MM.1S (cell line): ENCODE measurements at regions not wholly inside any gene's neighbourhood (a gene's known extent, or its start where the extent isn't known, plus 50 kb on each side); places are given as distances from the start of the nearest gene placed in this dataset.

ENCODE experiments used
- DNase-seq: peaks from one replicate; pipeline ENCODE4 v3.0.0-alpha.2; 2015
- H2AFZ ChIP-seq: fragments of 300-600 bp; sonication (generic); 2 replicates; pipeline ENCODE4 v1.6.0; 2016; ENCODE audit warnings: antibody characterized with exemption, low read length
- H3F3A ChIP-seq: fragments of 300-600 bp; sonication (generic); 2 replicates; pipeline ENCODE4 v1.6.1; 2016; ENCODE audit warnings: mild to moderate bottlenecking, antibody characterized with exemption, low read length, moderate library complexity, mixed read lengths; ENCODE audit not compliant: insufficient read depth
- H3K27ac ChIP-seq: fragments of 300-600 bp; sonication (generic); 2 replicates; pipeline ENCODE4 v1.5.1; 2016; ENCODE audit warnings: mild to moderate bottlenecking, low read length
- H3K27me3 ChIP-seq: fragments of 300-600 bp; sonication (generic); replicated peaks from 2 replicates; pipeline ENCODE4 v1.6.0; 2016; ENCODE audit warnings: low read length; ENCODE audit not compliant: insufficient read depth
- H3K36me3 ChIP-seq: fragments of 300-600 bp; sonication (generic); replicated peaks from 2 replicates; pipeline ENCODE4 v1.6.1; 2016; ENCODE audit warnings: mild to moderate bottlenecking, low read length, mixed read lengths; ENCODE audit not compliant: insufficient read depth
- H3K4me1 ChIP-seq: fragments of 300-600 bp; sonication (generic); 2 replicates; pipeline ENCODE4 v1.6.1; 2016; ENCODE audit warnings: low read length, mixed read lengths
- H3K4me2 ChIP-seq: fragments of 300-600 bp; sonication (generic); 2 replicates; pipeline ENCODE4 v1.6.0; 2016; ENCODE audit warnings: low read depth, low read length
- H3K4me3 ChIP-seq: fragments of 300-600 bp; sonication (generic); 2 replicates; pipeline ENCODE4 v1.5.1; 2016; ENCODE audit warnings: low read length, mixed read lengths
- H3K79me2 ChIP-seq: fragments of 300-600 bp; sonication (generic); 2 replicates; pipeline ENCODE4 v1.6.1; 2016; ENCODE audit warnings: mixed run types, low read length, mixed read lengths
- H3K9ac ChIP-seq: fragments of 300-600 bp; sonication (generic); 2 replicates; pipeline ENCODE4 v1.6.1; 2016; ENCODE audit warnings: low read length, mixed read lengths
- H3K9me2 ChIP-seq: fragments of 300-600 bp; sonication (generic); replicated peaks from 2 replicates; pipeline ENCODE4 v1.6.1; 2016; ENCODE audit warnings: mild to moderate bottlenecking, low read length, mixed read lengths; ENCODE audit not compliant: insufficient read depth
- H3K9me3 ChIP-seq: fragments of 300-600 bp; sonication (generic); replicated peaks from 2 replicates; pipeline ENCODE4 v1.6.1; 2016; ENCODE audit warnings: mild to moderate bottlenecking, low read length, mixed read lengths; ENCODE audit not compliant: insufficient read depth
- H4K20me1 ChIP-seq: fragments of 300-600 bp; sonication (generic); 2 replicates; pipeline ENCODE4 v1.6.1; 2016; ENCODE audit warnings: mild to moderate bottlenecking, low read length, moderate library complexity, mixed read lengths; ENCODE audit not compliant: insufficient read depth
- CTCF ChIP-seq: fragments of 300-600 bp; sonication (generic); IDR thresholded peaks from 2 replicates; pipeline ENCODE4 v1.5.1; 2016; ENCODE audit warnings: antibody characterized with exemption, low read length, mixed read lengths
- EZH2 ChIP-seq: fragments of 300-600 bp; sonication (generic); optimal IDR thresholded peaks from 2 replicates; pipeline ENCODE3; 2017; ENCODE audit warnings: low read depth, mild to moderate bottlenecking, antibody characterized with exemption, low read length, mixed read lengths
- EZH2phosphoT487 ChIP-seq: fragments of 300-600 bp; sonication (generic); IDR thresholded peaks from 2 replicates; pipeline ENCODE4 v1.6.1; 2018; ENCODE audit warnings: antibody characterized with exemption, low read length

GRCh38 chr12:43278541-43278832 is 273.5 kb downstream of the ADAMTS20 start:
- H3K4me1 ChIP-seq: peaks cover 6% of the 10 kb centered on the region; the same call in 1 of the 2 replicates
- no peak for DNase-seq
- no peaks in the 10 kb centered on the region for H3K9me3 ChIP-seq
- H3K4me2 ChIP-seq: no peak overlapping the region
- no peaks in the 10 kb centered on the region; the same call in 1 of the 2 replicates for H3K27me3 ChIP-seq
- no peaks in the 10 kb centered on the region for H4K20me1 ChIP-seq
- no peak overlapping the region for H2AFZ ChIP-seq
- no peak overlapping the region for H3K4me3 ChIP-seq
- H3K9me2 ChIP-seq: no peaks in the 10 kb centered on the region
- no peaks in the 10 kb centered on the region for H3F3A ChIP-seq
- H3K79me2 ChIP-seq: no peaks in the 10 kb centered on the region
- TF ChIP-seq CTCF: no peak
- TF ChIP-seq EZH2phosphoT487: no peak
- TF ChIP-seq EZH2: no peak
- no peak overlapping the region for H3K27ac ChIP-seq
- no peak overlapping the region for H3K9ac ChIP-seq
- H3K36me3 ChIP-seq: no peaks in the 10 kb centered on the region

GRCh38 chr12:43277651-43278540 is 274.1 kb downstream of the ADAMTS20 start:
- Histone ChIP-seq H3K27ac (no peak overlapping the region), H3K27me3 (no peaks in the 10 kb centered on the region; the same call in 1 of the 2 replicates), H3F3A (no peaks in the 10 kb centered on the region), H3K4me2 (no peak overlapping the region), H3K36me3 (no peaks in the 10 kb centered on the region), H3K79me2 (no peaks in the 10 kb centered on the region), H2AFZ (no peak overlapping the region), H3K4me3 (no peak overlapping the region), H3K9me3 (no peaks in the 10 kb centered on the region), H3K4me1 (peaks cover 6% of the 10 kb centered on the region; the same call in 1 of the 2 replicates), H3K9ac (no peak overlapping the region), H4K20me1 (no peaks in the 10 kb centered on the region), H3K9me2 (no peaks in the 10 kb centered on the region)
- no peak for TF ChIP-seq EZH2
- DNase-seq: peak; percentile 22

DNA sequence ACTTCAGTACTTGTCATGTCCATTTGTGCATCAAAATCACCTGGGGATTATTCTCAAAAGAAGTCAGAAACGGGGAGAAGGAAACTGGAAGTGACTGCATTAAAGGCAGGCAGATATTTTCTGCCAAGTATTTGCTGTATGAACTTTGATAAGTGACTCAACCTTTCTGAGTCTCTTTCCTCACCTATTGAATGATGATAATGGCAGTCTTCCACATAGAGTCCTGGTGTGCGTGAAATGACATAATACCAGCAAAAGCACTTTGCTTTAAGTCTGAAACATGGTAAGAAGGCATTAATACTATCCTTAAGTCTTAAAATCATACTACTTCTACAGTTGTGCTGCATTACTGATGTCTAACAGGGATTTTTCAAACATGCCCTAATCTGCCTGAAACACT is 278.5 kb downstream of the ADAMTS20 start:
- Histone ChIP-seq H3F3A (no peaks in the 10 kb centered on the region), H3K4me2 (no peak overlapping the region)
- no peak for DNase-seq

More for the DNA sequence above, 278.5 kb downstream of the ADAMTS20 start:
- Histone ChIP-seq H4K20me1 (no peaks in the 10 kb centered on the region), H3K4me1 (peaks cover 6% of the 10 kb centered on the region; the same call in 1 of the 2 replicates), H3K4me3 (no peak overlapping the region), H3K9ac (no peak overlapping the region), H3K9me3 (no peaks in the 10 kb centered on the region), H3K36me3 (no peaks in the 10 kb centered on the region), H3K79me2 (no peaks in the 10 kb centered on the region), H3K27me3 (no peaks in the 10 kb centered on the region; the same call in 1 of the 2 replicates), H3K27ac (no peak overlapping the region), H2AFZ (no peak overlapping the region), H3K9me2 (no peaks in the 10 kb centered on the region)
- TF ChIP-seq EZH2phosphoT487: no peak
- TF ChIP-seq CTCF: no peak
- TF ChIP-seq EZH2: no peak
